Caco-2 (cell line): ENCODE measurements at regions not wholly inside any gene's neighbourhood (a gene's known extent, or its start where the extent isn't known, plus 50 kb on each side); places are given as distances from the start of the nearest gene placed in this dataset.

Experiments
- BruUV-seq: library from RNA; stranded (reverse); fragments of 400-500 nt; replicated peaks from 2 replicates; lab custom pipeline; 2021; lab: Mats Ljungman, UMichigan
- CTCF ChIA-PET: fragments of 300-600 bp; sonication (Branson Sonifier 250); formaldehyde crosslinking; loops from one replicate; lab custom pipeline; 2022; ENCODE audit warnings: antibody characterized with exemption; lab: Charles Lee
- POLR2A ChIA-PET: fragments of 300-600 bp; sonication (Branson Sonifier 250); formaldehyde crosslinking; loops from one replicate; lab custom pipeline; 2022; ENCODE audit warnings: antibody characterized with exemption; lab: Charles Lee
- DNase-seq, 2 experiments: peaks; one replicate each; pipeline versions ENCODE4 v3.0.0 to v3.0.0-alpha.2; 2020 to 2022
- H3K27me3 ChIP-seq: replicated peaks from 2 replicates; pipeline ENCODE4 v1.6.0; 2011; ENCODE audit warnings: low read length; ENCODE audit not compliant: control insufficient read depth, insufficient read depth
- H3K36me3 ChIP-seq: 2 replicates; pipeline ENCODE4 v1.5.1; 2011; ENCODE audit warnings: low read length; ENCODE audit not compliant: control insufficient read depth, insufficient read depth
- H3K4me1 ChIP-seq: fragments of 250-450 bp; sonication (Bioruptor Pico); 2 replicates; pipeline ENCODE4 v1.5.1; 2020; ENCODE audit warnings: mild to moderate bottlenecking
- H3K4me3 ChIP-seq: 2 replicates; pipeline ENCODE4 v1.5.1; 2011; ENCODE audit warnings: low read depth, mild to moderate bottlenecking, control low read depth, low read length
- H3K9me3 ChIP-seq: fragments of 250-450 bp; sonication (Bioruptor Pico); 2 replicates; pipeline ENCODE4 v1.5.1; 2020; ENCODE audit warnings: mild to moderate bottlenecking, moderate library complexity
- H3K27ac Mint-ChIP-seq: one replicate; pipeline ENCODE4 v1.8.0; 2022; ENCODE audit warnings: mixed read lengths; ENCODE audit not compliant: unreplicated experiment
- H3K27me3 Mint-ChIP-seq: one replicate; pipeline ENCODE4 v1.8.0; 2022; ENCODE audit warnings: mixed read lengths; ENCODE audit not compliant: insufficient read depth, unreplicated experiment
- H3K36me3 Mint-ChIP-seq: one replicate; pipeline ENCODE4 v1.8.0; 2022; ENCODE audit warnings: mild to moderate bottlenecking, mixed read lengths; ENCODE audit not compliant: insufficient read depth, unreplicated experiment
- H3K4me1 Mint-ChIP-seq: one replicate; pipeline ENCODE4 v1.8.0; 2022; ENCODE audit warnings: low read depth, mixed read lengths; ENCODE audit not compliant: unreplicated experiment
- H3K4me3 Mint-ChIP-seq: one replicate; pipeline ENCODE4 v1.8.0; 2022; ENCODE audit warnings: mild to moderate bottlenecking, moderate library complexity, mixed read lengths; ENCODE audit not compliant: unreplicated experiment
- H3K9me3 Mint-ChIP-seq: one replicate; pipeline ENCODE4 v1.8.0; 2022; ENCODE audit warnings: mixed read lengths; ENCODE audit not compliant: unreplicated experiment
- CTCF ChIP-seq, 2 experiments: fragments of 200-600 bp in 1 of 2; IDR thresholded peaks; 1 replicate in 1 of 2; 2 replicates in 1 of 2; pipeline versions ENCODE4 v1.5.1 to v1.8.0; 2011 to 2022; ENCODE audit warnings: antibody characterized with exemption in 1 of 2, control low read depth in 1 of 2, inconsistent platforms in 1 of 2, low read depth in 1 of 2, low read length in 1 of 2, mild to moderate bottlenecking in 1 of 2, moderate library complexity in 1 of 2; ENCODE audit not compliant: insufficient read depth in 1 of 2, severe bottlenecking in 1 of 2, unreplicated experiment in 1 of 2
- intact Hi-C: fragments of 100-400 bp; cut with micrococcal nuclease; formaldehyde crosslinking; loops from one replicate; pipeline ENCODE4 v1.10.0; 2022; ENCODE audit not compliant: unreplicated experiment

DNA sequence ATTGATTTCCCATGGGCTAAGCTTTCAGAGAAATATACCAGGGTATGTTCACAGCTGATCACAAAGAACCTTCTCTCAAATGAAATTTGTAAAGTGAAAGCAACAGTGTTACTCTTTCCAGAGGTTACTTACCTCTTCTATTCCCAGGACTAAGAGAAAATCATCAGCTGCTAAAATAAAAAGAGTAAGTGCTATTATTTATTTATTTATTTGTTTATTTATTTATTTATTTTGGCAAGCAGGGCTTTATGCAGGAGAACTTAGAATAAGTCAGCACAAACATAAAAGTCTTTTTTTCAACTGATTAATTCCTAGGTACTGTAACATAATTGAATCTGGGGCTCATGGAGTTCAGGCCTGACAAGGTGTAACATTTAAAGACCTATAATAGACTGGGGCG is 93.9 kb upstream of the SYT10 start:
- ChIA-PET POLR2A (no interaction called here), CTCF (no interaction called here)
- no peaks in the 10 kb centered on the region for H3K36me3 ChIP-seq
- H3K4me1 ChIP-seq: no peaks in the 10 kb centered on the region
- no peaks in the 10 kb centered on the region for H3K9me3 ChIP-seq
- H3K9me3 Mint-ChIP-seq: no peaks in the 10 kb centered on the region
- no peak overlapping the region for H3K27ac Mint-ChIP-seq
- DNase-seq: no peak
- intact Hi-C loops: no loop called here
- TF ChIP-seq CTCF (IDR thresholded peaks at IDR 0.05; ENCODE audit: insufficient read depth in 1 of 2, low read depth in 1 of 2, low read length in 1 of 2, severe bottlenecking in 1 of 2, unreplicated experiment in 1 of 2): no peak
- no peak overlapping the region for H3K4me3 ChIP-seq
- no TSS peak for BruUV-seq
- H3K27me3 ChIP-seq: no peaks in the 10 kb centered on the region
- no peaks in the 10 kb centered on the region for H3K4me1 Mint-ChIP-seq
- peaks cover 8% of the 10 kb centered on the region for H3K27me3 Mint-ChIP-seq
- H3K36me3 Mint-ChIP-seq: no peaks in the 10 kb centered on the region
- H3K4me3 Mint-ChIP-seq: no peak overlapping the region

GRCh38 chr12:33536431-33536830 is 96.8 kb upstream of the SYT10 start:
- Histone ChIP-seq H3K9me3 (no peaks in the 10 kb centered on the region), H3K4me3 (no peak overlapping the region), H3K27me3 (no peaks in the 10 kb centered on the region), H3K4me1 (no peaks in the 10 kb centered on the region), H3K36me3 (no peaks in the 10 kb centered on the region)
- Mint-ChIP-seq H3K27me3 (peaks cover 12% of the 10 kb centered on the region), H3K4me1 (no peaks in the 10 kb centered on the region), H3K36me3 (no peaks in the 10 kb centered on the region), H3K9me3 (no peaks in the 10 kb centered on the region), H3K27ac (no peak overlapping the region), H3K4me3 (no peak overlapping the region)
- TF ChIP-seq CTCF (IDR thresholded peaks at IDR 0.05; ENCODE audit: insufficient read depth in 1 of 2, low read depth in 1 of 2, low read length in 1 of 2, severe bottlenecking in 1 of 2, unreplicated experiment in 1 of 2): no peak
- ChIA-PET POLR2A (no interaction called here), CTCF (no interaction called here)
- DNase-seq: no peak
- intact Hi-C loops: no loop called here
- BruUV-seq: no TSS peak

DNA sequence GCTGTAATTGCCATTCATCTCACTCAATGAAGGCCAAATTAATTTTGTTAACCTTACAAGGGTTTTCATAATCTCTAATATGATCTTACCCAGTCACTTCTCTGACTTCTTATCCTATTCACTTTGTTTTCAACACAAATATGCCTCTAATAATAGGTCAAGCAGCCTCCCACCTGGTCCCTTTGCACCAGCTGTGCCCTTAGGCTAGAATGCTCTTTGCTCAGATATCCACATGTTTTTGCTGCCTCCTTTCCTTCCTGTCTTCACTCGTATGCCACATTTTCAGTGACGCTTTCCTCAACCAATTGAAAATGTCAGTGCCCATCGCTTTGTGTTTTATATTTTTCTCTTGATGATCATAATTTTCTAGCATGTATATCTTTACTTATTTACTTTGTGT is 106.4 kb upstream of the SYT10 start:
- no peaks in the 10 kb centered on the region for H3K9me3 Mint-ChIP-seq
- Histone ChIP-seq H3K36me3 (no peaks in the 10 kb centered on the region), H3K4me3 (no peak overlapping the region), H3K4me1 (no peaks in the 10 kb centered on the region), H3K9me3 (peaks cover 6% of the 10 kb centered on the region; the same call in 1 of the 2 replicates), H3K27me3 (no peaks in the 10 kb centered on the region)
- no peak for TF ChIP-seq CTCF (IDR thresholded peaks at IDR 0.05; ENCODE audit: insufficient read depth in 1 of 2, low read depth in 1 of 2, low read length in 1 of 2, severe bottlenecking in 1 of 2, unreplicated experiment in 1 of 2)
- H3K4me1 Mint-ChIP-seq: no peaks in the 10 kb centered on the region
- no TSS peak for BruUV-seq
- ChIA-PET POLR2A (no interaction called here), CTCF (no interaction called here)
- no peak for DNase-seq
- no peaks in the 10 kb centered on the region for H3K36me3 Mint-ChIP-seq
- no peaks in the 10 kb centered on the region for H3K27me3 Mint-ChIP-seq
- intact Hi-C loops: no loop called here
- no peak overlapping the region for H3K27ac Mint-ChIP-seq
- H3K4me3 Mint-ChIP-seq: no peak overlapping the region
